Central memory CD4-positive, alpha-beta T cell (primary cell): ENCODE measurements at regions not wholly inside any gene's neighbourhood (a gene's known extent, or its start where the extent isn't known, plus 50 kb on each side); places are given as distances from the start of the nearest gene placed in this dataset.
A peak's percentile ranks its signal among the peaks of the same experiment; 100 is the strongest.

ENCODE experiments used
- DNase-seq: peaks from one replicate; pipeline ENCODE4 v3.0.0; 2022

DNA sequence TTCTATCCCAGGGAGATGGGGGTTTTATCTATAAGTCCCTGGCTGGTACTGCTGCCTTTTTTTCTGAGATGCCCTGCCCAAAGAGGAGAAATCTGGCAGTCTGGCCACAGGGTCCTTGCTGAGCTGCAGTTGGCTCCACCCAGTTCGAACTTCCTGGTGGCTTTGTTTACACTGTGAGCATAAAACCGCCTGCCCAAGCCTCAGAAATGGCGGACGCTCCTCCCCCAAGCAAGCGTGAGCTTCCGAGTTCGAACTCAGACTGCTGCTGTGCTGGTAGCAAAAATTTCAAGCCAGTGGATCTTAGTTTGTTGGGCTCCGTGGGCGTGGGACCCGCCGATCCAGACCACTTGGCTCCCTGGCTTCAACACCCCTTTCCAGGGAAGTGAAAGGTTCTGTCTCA is 126.8 kb upstream of the SUCLG2 start:
- no peak for DNase-seq

DNA sequence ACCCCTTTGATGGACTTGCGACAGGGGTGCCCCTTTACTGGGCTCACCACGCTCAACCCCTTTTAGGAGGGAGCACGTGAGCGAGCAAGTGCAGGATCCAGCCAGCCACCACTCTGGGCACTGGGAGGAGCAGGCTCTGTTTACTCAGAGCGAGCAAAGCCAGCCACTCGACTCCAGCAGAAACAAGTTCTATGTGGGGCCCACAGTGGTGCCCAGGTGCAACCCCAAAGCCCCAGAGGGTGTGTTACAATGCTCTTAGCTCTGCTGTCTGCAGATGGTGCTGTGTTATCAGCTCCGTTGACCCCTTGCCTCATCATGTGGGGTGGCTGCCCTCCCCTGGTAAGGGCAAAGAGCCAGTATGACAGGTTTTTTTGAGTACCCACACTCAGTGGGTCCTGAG is 120.3 kb upstream of the SUCLG2 start:
- DNase-seq, result no peak

DNA sequence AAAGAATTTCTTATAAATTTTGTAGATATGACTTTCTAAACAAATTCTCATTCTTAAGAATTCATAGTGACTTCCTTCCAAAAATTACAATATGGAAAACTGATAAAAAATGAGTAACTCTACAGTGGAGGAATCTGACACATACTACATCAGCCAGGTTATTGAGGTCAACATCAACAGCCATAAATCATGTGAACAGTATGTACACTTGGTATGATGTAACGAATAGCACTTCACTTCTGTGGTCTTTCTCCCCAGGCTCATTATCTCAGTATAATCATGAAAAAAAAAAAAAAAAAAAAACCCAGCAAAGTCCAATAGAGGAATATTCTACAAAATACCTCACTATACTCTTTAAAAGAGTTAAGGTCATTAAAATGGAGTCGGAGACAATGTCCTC is 111.2 kb upstream of the SUCLG2 start:
- DNase-seq, result no peak

DNA sequence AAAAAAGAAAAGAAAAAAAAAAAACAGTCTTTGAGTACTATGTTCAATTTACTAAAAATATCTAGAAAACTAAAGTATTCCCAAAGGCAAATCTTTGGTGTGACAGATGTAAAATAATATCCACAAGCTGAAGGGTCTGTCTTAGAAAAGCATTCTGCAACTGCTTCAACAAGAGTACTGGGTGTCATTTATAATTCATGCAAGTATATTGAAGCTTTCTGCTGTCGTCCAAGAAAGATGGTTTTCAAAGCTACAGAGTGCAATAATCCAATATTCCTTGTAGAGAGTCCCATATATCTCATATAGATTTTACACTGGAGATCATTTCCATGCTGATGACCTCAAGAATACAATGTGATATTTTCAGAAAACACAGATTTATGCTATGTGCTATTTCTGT is 90.9 kb upstream of the SUCLG2 start:
- no peak for DNase-seq

DNA sequence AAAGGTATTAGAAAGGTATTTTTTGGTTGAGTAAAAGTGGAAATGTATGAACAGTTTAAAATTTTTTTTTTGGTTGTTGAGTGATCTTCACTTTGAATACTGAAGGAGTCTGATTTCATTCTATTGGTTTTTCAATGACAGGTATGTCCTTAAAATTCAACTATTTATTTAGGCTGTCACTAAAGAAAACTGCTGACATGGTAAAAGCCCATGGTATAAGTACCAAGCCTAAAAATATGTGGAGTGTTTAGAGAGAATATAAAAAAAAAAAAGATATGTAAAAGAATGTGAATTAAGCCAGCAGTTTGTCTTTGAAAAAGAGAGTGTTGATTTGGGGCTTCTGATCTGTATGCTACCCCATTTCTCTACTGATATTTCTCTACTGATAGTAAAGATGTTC is 90.3 kb upstream of the SUCLG2 start:
- no peak for DNase-seq

DNA sequence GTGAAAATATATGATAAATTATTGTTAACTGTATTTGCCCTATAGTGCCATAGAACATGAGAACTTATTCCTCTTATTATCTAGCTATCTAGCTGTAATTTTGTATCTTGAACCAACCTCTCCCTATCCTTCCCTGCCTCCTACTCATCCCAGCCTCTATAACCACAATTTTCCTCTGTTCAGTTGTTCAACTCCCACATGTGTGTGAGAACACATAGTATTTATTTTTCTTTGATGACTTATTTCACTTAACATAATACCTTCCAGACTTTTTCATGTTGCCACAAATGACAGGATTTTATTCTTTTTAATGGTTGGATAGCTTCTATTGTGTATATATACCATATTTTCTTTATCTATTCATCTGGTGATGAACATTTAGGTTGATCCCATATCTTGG is 85.4 kb upstream of the SUCLG2 start:
- DNase-seq, result no peak

DNA sequence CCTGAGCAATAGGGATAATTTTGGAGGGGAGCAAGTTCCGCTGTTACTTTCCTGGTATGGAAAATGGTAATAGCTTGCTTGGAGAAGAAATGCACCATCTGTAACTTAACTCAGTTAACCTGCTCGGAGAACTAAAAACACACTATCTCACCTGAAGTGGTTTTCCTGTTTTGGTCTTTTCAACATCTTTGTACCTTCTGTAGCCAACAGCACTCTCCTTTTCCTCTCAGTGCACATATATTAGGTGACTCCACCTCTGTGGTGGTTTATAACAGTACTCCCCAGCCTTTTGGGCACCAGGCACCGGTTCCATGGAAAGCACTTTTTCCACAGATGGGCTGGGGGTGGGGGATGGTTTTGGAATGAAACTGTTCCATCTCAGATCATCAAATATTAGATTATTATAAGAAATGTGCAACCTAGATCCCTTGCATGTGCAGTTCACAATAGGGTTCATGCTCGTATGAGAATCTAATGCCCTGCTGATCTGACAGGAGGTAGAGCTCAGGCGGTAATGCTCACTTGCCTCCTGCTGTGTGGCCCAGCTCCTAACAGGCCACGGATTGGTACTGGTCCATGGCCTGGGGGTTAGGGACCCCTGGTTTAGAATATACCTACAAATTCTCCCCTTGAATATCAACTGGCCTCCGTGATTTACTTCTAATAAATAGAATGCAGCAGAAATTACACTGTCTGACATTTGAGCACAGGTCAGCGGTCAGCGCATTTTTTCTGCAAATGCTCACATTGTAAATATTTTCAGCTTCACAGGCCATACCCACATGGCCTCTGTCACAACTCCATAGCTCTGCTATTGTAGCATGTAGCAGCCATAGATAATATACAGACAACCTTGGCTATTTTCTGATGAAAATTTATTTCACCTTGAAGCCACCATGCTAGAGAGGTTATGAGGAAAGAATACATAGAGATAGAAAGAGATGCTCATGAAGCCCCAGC is 83.8 kb upstream of the SUCLG2 start:
- peak; percentile 16 for DNase-seq

DNA sequence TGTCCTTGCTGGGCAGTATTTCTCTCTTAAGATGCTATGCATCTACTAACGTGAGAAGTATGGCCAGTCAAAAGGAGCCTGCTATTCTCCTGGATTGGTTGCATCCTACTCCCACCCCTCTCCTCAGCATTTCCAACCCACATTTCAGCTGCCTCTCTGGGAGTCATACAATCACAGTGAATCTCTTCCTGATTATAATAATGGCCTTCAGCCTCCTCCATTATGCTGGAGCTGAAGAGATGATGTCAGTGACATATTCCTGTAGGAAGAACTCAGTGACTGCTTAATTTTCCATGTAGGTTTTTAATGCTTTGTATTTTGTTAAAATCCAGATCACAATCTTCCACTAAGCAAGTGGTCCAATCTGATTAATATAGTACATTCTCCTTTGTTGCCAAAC is 82.7 kb upstream of the SUCLG2 start:
- no peak for DNase-seq

DNA sequence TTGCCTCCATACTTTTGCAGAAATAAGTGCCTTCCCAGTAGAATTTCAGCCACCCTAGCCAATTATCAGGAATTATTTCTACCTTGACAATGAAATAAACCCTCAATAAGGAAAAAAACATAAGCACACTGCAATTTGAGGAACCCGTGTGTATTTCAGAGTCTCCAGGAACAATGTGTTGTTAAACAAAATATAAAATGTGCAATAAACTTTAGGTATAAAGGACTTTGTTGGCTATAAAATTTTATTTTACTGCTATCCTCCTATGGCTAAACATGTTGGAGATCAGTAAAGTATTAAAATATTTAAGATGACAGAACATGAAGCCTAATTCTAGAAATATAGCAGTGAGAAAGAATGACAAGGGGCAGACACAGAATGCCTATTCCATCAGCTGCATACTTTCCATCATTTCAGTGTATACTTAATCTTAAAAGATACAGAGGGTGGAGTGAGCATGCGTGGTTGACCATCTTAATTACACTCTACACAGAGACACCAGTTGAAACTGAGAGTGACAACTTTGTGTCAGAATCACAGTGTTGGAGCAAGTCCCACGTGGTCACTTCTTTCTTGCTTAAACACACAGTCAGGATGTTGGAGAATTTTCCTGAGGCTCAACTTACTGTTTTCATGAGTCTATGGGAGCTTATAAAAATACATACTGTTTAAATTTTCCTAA is 79.0 kb upstream of the SUCLG2 start:
- no peak for DNase-seq

DNA sequence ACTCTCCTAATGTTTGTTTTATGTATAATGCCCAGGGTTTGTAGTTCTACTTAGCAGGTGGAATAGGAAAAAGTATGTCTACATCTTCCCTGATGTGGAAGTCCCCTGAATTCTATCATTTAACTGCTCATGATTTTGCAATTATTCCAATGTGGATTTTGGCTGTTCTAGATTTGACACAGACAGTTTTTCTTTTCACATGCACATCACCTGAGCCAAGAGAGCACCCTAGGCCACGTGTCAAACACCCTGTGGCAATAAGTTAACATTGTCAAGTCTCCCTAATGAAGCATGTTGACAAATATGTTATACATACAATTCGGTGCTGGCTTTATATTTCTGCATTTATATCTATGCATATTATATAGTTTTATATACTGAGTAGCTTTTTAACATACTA is 70.0 kb upstream of the SUCLG2 start:
- DNase-seq, result no peak

DNA sequence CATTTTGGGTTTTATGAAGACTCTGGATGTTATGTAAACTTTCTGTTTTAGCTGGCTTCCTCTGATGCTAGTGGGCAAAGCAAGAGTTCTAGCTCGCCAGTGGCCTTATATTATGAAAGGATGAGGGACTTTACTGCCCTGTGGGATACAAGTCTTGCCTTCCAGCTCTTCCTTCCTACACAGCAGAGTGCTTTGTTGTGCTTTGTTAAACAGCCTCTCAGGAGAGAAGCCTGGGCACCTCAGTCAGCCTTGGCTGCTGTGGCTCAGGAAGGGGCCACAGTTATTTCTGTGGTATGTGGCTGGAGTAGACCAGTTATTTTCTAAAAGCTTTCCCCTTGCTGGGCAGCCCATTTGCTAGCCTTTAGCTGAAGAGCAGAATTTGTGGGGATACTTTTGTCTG is 69.5 kb upstream of the SUCLG2 start:
- DNase-seq, result no peak

DNA sequence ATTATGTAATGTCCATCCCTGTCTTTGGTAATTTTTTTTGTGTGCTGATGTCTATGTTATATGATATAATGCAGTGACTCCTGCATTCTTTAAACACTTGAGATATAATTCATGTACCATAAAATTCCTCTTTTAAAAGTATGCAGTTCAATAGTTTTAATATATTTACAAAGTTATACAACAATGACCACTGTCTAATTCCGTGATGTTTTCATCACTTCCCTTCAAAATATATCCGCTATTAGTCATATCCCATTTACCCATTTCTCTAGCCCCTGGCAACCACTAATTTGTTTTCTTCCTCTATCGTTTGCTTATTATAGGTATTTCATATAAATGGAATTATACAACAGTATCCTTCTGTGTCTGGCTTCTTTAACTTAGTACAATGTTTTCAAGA is 64.9 kb upstream of the SUCLG2 start:
- DNase-seq, result no peak

DNA sequence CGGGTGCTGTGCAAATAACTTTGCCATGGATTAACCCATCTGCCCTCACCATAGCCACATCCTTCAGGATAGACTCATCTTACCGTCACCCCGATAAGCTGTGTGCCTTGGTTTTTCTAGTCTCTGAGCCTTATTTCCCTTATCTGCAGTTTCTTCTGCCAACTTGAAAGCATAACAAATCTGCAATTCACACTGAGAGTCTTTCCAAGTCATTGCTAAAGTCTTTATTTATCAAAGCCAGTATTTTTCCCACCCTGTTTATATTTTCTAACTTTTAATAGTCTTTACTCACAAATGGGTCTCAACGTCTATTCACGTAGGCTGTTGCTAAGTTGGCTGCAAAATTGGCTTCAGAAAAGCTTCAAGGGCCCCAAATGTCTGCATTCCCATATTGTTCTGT is 61.6 kb upstream of the SUCLG2 start:
- DNase-seq, result no peak

DNA sequence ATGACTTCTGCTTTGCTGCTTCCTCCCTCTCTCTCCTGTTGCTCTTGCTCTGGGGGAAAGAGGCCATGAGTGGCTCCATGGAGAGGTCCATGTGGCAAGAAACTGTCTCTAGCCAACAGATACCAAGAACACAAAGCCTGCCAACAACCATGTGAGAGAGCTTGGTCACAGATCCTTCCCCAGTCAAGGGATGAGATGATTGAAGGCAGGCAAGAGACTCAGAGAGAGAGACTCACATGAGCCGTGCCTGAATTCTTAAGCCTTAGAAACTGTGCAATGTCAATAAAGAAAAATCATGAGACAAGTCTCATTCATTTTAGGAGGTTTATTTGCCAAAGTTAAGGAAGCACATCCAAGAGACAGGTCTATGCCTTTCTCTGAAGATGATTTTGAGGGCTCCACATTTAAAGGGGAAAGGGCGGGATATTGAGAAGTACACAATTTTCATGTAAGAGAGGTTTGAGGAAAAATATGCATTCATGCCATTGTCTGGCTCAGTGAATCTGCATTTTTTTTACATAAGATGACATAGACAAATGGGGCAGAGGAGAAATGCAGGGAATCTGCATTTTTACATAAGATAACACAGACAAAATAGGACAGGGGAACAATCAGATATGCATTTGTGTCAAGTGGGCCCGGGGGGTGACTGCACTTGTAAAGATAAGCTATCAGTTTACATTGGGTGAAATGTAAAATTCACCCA is 59.5 kb upstream of the SUCLG2 start:
- DNase-seq, result no peak

DNA sequence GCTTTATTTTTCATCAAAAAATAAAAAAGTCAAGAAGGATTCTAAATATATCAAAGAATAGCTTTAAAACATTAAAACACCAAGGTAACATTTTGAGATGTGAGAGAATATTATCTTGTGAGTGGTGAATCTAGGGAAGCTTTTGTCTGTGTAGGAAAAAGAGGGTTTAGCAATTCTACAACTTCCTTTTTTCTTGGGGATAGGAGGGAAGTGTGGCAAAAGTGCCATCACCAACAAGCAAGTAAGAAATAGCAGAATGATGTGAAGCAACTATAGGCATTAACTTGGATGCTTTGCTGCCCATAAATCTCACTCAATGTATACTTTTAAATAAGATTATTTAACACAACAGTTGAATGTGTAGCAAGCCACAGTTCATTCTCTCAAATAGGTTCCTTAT is 57.8 kb upstream of the SUCLG2 start:
- no peak for DNase-seq

DNA sequence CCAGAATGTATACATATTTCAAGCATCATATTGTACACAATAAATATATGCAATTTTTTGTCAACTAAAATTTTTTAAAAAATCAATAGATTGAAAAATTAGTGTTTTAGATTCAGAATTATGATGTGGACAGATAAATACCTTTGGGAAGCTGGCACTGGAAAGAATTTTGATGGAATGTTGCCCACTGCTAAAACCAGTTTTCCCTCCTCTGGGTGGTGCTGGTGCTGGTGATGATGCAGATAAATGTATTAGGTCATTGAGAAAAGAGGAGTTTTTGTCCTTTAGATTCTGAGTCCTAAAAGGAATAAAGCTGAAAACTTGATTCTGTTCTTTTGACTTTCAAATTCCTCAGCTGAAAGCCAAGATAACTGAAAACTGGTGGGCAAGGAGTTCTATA is 56.0 kb upstream of the SUCLG2 start:
- DNase-seq, result no peak

DNA sequence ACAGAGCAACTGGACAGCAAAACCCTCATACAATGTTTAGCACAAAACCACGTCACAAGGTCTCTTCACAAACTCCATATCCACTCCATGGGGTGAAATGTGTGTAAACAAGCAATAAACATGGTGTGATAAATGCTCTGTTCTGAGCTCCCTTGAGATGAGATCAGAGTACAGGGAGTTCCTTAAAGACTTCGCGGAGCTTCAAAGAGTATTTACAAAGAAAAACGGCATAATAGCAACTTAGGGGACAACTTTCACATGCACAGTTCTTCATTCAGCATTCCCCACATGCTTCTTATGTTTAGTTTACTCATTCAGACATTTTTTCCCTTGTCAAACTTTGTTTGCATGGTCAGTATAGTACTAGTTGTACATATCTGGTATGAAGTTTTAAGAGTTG is 52.5 kb upstream of the SUCLG2 start:
- no peak for DNase-seq

DNA sequence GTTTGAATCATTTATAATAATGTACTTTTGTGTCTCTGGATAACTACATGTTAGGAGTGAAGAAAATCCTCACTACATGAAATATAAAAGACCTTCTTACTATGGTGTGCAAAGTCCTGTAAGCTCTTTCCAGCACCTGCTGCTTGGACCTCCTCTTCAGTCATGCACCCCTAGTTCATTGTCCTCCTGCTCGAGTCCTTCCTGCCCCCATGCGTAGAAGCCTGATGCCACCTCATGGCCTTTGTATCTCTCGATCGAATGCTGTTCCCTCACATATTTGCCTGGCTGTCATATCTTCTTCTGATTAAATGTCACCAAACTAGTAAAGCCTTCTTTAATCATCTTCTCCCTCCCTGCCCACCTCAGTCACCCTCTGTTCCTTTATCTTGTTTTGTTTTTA is 49.9 kb upstream of the SUCLG2 start:
- DNase-seq, result no peak
